ENCODE measurements at regions not wholly inside any gene's neighbourhood (a gene's known extent, or its start where the extent isn't known, plus 50 kb on each side); places are given as distances from the start of the nearest gene placed in this dataset.

DNA sequence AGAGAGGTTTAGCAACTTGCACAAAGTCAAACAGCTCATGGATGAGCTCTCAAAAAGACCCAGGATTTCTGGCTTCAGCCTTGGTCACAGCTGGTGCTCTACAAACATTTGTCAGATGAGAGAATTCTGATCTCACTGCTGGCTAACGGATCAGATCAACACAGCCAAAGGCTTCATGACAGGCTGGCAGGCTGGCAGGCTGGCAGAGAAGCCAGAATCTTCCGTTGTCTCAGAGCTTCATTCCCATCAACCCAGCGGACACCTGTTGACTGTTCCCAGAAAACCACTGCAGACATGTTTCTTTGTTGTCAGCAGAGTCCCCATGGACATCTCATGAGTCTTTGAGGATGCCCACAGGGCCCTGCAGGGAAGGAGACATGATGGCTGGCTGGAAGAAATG is 303.8 kb upstream of the ASIC2 start:
- FAIRE-seq, result no peak

More for the DNA sequence above, 303.8 kb upstream of the ASIC2 start:
- no TSS peak for BruUV-seq (replicated peaks)
- intact Hi-C loops (cut with micrococcal nuclease), result no loop called here
- no peaks in the 10 kb centered on the region for H3K27me3 ChIP-seq (ENCODE audit: control insufficient read depth in 2 of 2, insufficient read depth in 2 of 2, low read length in 2 of 2)
- TF ChIP-seq CTCF (IDR thresholded peaks at IDR 0.05; ENCODE audit: extremely low read depth in 1 of 2, insufficient read depth in 1 of 2, low read depth in 1 of 2, low read length in 2 of 2) (no peak), POLR2AphosphoS5 (IDR thresholded peaks at IDR 0.05; ENCODE audit: insufficient read depth, low read depth, low read length) (no peak), FOS (IDR thresholded peaks at IDR 0.05; ENCODE audit: borderline replicate concordance, insufficient read depth, low read length) (no peak), JUN (IDR thresholded peaks at IDR 0.05; ENCODE audit: borderline replicate concordance, insufficient read depth, insufficient read length, low read depth) (no peak), MAX (IDR thresholded peaks at IDR 0.05; ENCODE audit: insufficient read depth, insufficient read length) (no peak), EZH2 (IDR thresholded peaks at IDR 0.05; ENCODE audit: borderline replicate concordance, low read depth, low read length, severe bottlenecking) (no peak), MYC (IDR thresholded peaks at IDR 0.05; ENCODE audit: low read depth, low read length) (no peak), GATA2 (IDR thresholded peaks at IDR 0.05; ENCODE audit: insufficient read depth, insufficient read length, low read depth, low read length) (no peak), POLR2A (IDR thresholded peaks at IDR 0.05; ENCODE audit: low read depth, low read length) (no peak)
- H3K4me1 ChIP-seq (ENCODE audit: control insufficient read depth, extremely low read depth, insufficient read depth, low read length), result no peaks in the 10 kb centered on the region
- no peak overlapping the region for H3K27ac ChIP-seq (ENCODE audit: insufficient read depth, low read depth, low read length)
- H4K20me1 ChIP-seq (replicated peaks; ENCODE audit: control insufficient read depth, extremely low read depth, insufficient read depth, low read length), result no peaks in the 10 kb centered on the region
- H3K79me2 ChIP-seq (ENCODE audit: control insufficient read depth, insufficient read depth, low read length), result no peaks in the 10 kb centered on the region
- H3K4me3 ChIP-seq (replicated peaks in 1 of 3; ENCODE audit: insufficient read depth in 1 of 3, low read depth in 1 of 3, low read length in 3 of 3), result no peak overlapping the region
- CTCF ChIA-PET, result no interaction called here
- dilution Hi-C loops (cut with MboI; ENCODE audit: extremely low pct_ligation_motif_present, low sequenced_read_pairs), result no loop called here
- POLR2A ChIA-PET, result no interaction called here
- no peaks in the 10 kb centered on the region for H3K36me3 ChIP-seq (ENCODE audit: control insufficient read depth in 2 of 2, extremely low read depth in 1 of 2, insufficient read depth in 2 of 2, low read length in 2 of 2)
- DNase-seq (ENCODE audit: low read depth, low spot score), result no peak
- H3K9me3 ChIP-seq (replicated peaks; ENCODE audit: control insufficient read depth, insufficient read depth, low read length), result no peaks in the 10 kb centered on the region
- H2AFZ ChIP-seq (ENCODE audit: low read depth, low read length), result no peak overlapping the region
- no peaks in the 10 kb centered on the region for H3K9me1 ChIP-seq (replicated peaks; ENCODE audit: control insufficient read depth, extremely low read depth, insufficient read depth, low read length)
- no peak overlapping the region for H3K4me2 ChIP-seq (ENCODE audit: insufficient read depth, low read length)
- no peak overlapping the region for H3K9ac ChIP-seq (replicated peaks; ENCODE audit: extremely low read depth, insufficient read depth, low read length)

Data from endothelial cell of umbilical vein (primary cell).